Mesenchymal stem cell (in vitro differentiated cells and primary cell): ENCODE measurements at regions not wholly inside any gene's neighbourhood (a gene's known extent, or its start where the extent isn't known, plus 50 kb on each side); places are given as distances from the start of the nearest gene placed in this dataset.

Experiments
- DNase-seq: peaks from one replicate; pipeline ENCODE4 v3.0.0-alpha.2; 2013
- H2AFZ ChIP-seq: one replicate; pipeline ENCODE4 v1.6.1; 2013; ENCODE audit warnings: low read depth, mild to moderate bottlenecking, control low read depth, inconsistent platforms, low read length, moderate library complexity
- H2AK5ac ChIP-seq: 2 replicates; pipeline ENCODE4 v1.6.1; 2013; ENCODE audit warnings: low read length, moderate library complexity, mild to moderate bottlenecking, inconsistent platforms; ENCODE audit not compliant: severe bottlenecking
- H2BK120ac ChIP-seq: one replicate; pipeline ENCODE4 v1.6.1; 2013; ENCODE audit warnings: low read depth, mild to moderate bottlenecking, inconsistent platforms, low read length, moderate library complexity
- H2BK12ac ChIP-seq, 2 experiments: one replicate each; pipeline ENCODE4 v1.6.1; 2013; ENCODE audit warnings: inconsistent platforms in 2 of 2, low read length in 2 of 2, mild to moderate bottlenecking in 2 of 2, moderate library complexity in 2 of 2, control low read depth in 1 of 2
- H2BK15ac ChIP-seq: one replicate; pipeline ENCODE4 v1.6.1; 2013; ENCODE audit warnings: mild to moderate bottlenecking, low read depth, inconsistent platforms; ENCODE audit not compliant: poor library complexity, severe bottlenecking
- H2BK5ac ChIP-seq: 2 replicates; pipeline ENCODE4 v1.6.1; 2013; ENCODE audit warnings: low read depth, mild to moderate bottlenecking, low read length, control low read depth, inconsistent platforms; ENCODE audit not compliant: poor library complexity, severe bottlenecking
- H3K14ac ChIP-seq, 2 experiments: one replicate each; pipeline ENCODE4 v1.6.1; 2013; ENCODE audit warnings: inconsistent platforms in 2 of 2, low read length in 2 of 2, control low read depth in 1 of 2, mild to moderate bottlenecking in 1 of 2, moderate library complexity in 1 of 2
- H3K18ac ChIP-seq, 2 experiments: one replicate each; pipeline ENCODE4 v1.6.1; 2013; ENCODE audit warnings: inconsistent platforms in 2 of 2, low read length in 2 of 2, control low read depth in 1 of 2, low read depth in 1 of 2, mild to moderate bottlenecking in 1 of 2
- H3K23ac ChIP-seq, 2 experiments: one replicate each; pipeline ENCODE4 v1.6.1; 2013; ENCODE audit warnings: inconsistent platforms in 2 of 2, low read length in 2 of 2, mild to moderate bottlenecking in 2 of 2, moderate library complexity in 2 of 2, control low read depth in 1 of 2
- H3K27ac ChIP-seq: 2 replicates; pipeline ENCODE4 v1.5.1; 2013; ENCODE audit warnings: mild to moderate bottlenecking, moderate library complexity, low read length, control low read depth, inconsistent platforms; ENCODE audit not compliant: poor library complexity, severe bottlenecking
- H3K27me3 ChIP-seq, 2 experiments: 2 replicates each; pipeline versions ENCODE4 v1.6.1 to v1.7.0; 2013; ENCODE audit warnings: low read length in 2 of 2, mild to moderate bottlenecking in 2 of 2, moderate library complexity in 2 of 2, control low read depth in 1 of 2, inconsistent platforms in 1 of 2; ENCODE audit not compliant: control insufficient read depth in 1 of 2, insufficient read depth in 1 of 2
- H3K36me3 ChIP-seq, 2 experiments: 2 replicates each; pipeline versions ENCODE4 v1.6.1 to v1.7.0; 2013; ENCODE audit warnings: low read length in 2 of 2, control low read depth in 1 of 2, inconsistent platforms in 1 of 2, low read depth in 1 of 2, mild to moderate bottlenecking in 1 of 2; ENCODE audit not compliant: insufficient read depth in 2 of 2, control insufficient read depth in 1 of 2
- H3K4ac ChIP-seq, 2 experiments: one replicate each; pipeline ENCODE4 v1.6.1; 2013; ENCODE audit warnings: inconsistent platforms in 2 of 2, low read length in 2 of 2, mild to moderate bottlenecking in 2 of 2, moderate library complexity in 2 of 2, control low read depth in 1 of 2, low read depth in 1 of 2
- H3K4me1 ChIP-seq: 2 replicates; pipeline ENCODE4 v1.6.1; 2013; ENCODE audit warnings: low read depth, low read length, control low read depth; ENCODE audit not compliant: control insufficient read depth, insufficient read depth
- H3K4me2 ChIP-seq: 2 replicates; pipeline ENCODE4 v1.6.1; 2013; ENCODE audit warnings: low read length, mild to moderate bottlenecking, inconsistent platforms; ENCODE audit not compliant: poor library complexity, severe bottlenecking
- H3K4me3 ChIP-seq, 2 experiments: 2 replicates each; pipeline versions ENCODE4 v1.5.1 to v1.7.0; 2013; ENCODE audit warnings: low read length in 2 of 2, mild to moderate bottlenecking in 2 of 2, control low read depth in 1 of 2, low read depth in 1 of 2; ENCODE audit not compliant: insufficient read depth in 1 of 2
- H3K79me1 ChIP-seq: replicated peaks from 2 replicates; pipeline ENCODE4 v1.6.1; 2013; ENCODE audit warnings: mild to moderate bottlenecking, control low read depth, low read length, inconsistent platforms; ENCODE audit not compliant: poor library complexity, severe bottlenecking
- H3K9ac ChIP-seq: 2 replicates; pipeline ENCODE4 v1.7.0; 2013; ENCODE audit warnings: mild to moderate bottlenecking, low read length, moderate library complexity
- H3K9me3 ChIP-seq: 2 replicates; pipeline ENCODE4 v1.7.0; 2013; ENCODE audit warnings: mild to moderate bottlenecking, low read length; ENCODE audit not compliant: control insufficient read depth
- H4K8ac ChIP-seq: one replicate; pipeline ENCODE4 v1.6.1; 2013; ENCODE audit warnings: inconsistent platforms, mild to moderate bottlenecking, low read length, moderate library complexity
- H4K91ac ChIP-seq: one replicate; pipeline ENCODE4 v1.6.1; 2013; ENCODE audit warnings: mild to moderate bottlenecking, low read length, inconsistent platforms
- WGBS: methylation state at CpG from one replicate; pipeline ENCODE4 v1.1.7; 2013; ENCODE audit warnings: mixed read lengths; 5-methylcytosine and 5-hydroxymethylcytosine counted together

DNA sequence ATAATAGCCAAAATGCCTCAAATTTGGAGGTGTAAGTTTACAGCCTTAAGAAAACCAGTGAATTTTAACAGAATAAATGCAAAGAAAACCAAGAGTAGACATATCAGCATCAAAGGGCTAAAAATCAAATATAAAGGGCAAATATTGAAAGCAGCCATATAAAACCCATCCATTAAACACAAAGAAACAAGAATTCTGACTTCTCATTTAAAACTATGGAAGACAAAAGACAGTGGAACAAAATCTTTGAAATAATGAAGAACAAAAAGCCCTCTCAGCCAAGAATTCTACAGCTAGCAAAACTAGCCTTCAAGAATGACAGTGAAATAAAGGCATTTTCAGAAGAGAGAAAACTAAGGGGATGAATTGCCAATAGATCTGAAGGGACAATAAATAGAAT lies 91.3 kb upstream of the FST start:
- peaks cover 55% of the 10 kb centered on the region for H3K9me3 ChIP-seq
- H3K27ac ChIP-seq: no peak overlapping the region
- H2BK15ac ChIP-seq: no peak overlapping the region
- H2BK5ac ChIP-seq: no peak overlapping the region
- H3K4me3 ChIP-seq: no peak overlapping the region
- H2AK5ac ChIP-seq: no peak overlapping the region
- no peak for DNase-seq
- H3K79me1 ChIP-seq: no peaks in the 10 kb centered on the region
- no peak overlapping the region for H4K91ac ChIP-seq
- H2BK12ac ChIP-seq: no peak overlapping the region
- no peak overlapping the region for H3K9ac ChIP-seq
- H3K36me3 ChIP-seq: no peaks in the 10 kb centered on the region
- H3K23ac ChIP-seq: no peak overlapping the region
- H4K8ac ChIP-seq: no peak overlapping the region
- no peaks in the 10 kb centered on the region for H3K4me1 ChIP-seq
- no peak overlapping the region for H3K4me2 ChIP-seq
- H3K4ac ChIP-seq: no peak overlapping the region
- no peak overlapping the region for H2AFZ ChIP-seq
- no peaks in the 10 kb centered on the region for H3K27me3 ChIP-seq
- no peak overlapping the region for H2BK120ac ChIP-seq
- no peak overlapping the region for H3K14ac ChIP-seq
- H3K18ac ChIP-seq: no peak overlapping the region

DNA sequence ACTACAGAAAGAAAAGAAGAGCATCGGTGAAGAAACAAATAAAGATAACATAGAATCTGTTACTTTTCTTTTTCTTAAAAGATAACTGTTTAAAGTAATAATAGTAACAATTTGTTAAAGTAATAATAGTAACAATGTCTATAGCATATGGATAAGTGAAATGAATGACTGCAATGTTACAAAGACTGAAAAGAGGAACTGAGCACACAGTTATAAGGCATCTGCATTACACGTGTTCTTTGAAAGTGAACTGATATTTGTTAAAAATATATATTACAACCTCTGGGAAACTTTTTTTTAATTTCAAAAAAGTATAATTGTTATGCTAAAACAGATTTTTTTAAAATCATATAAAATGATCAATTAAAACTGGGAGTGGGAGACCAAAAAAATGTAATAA lies 88.4 kb upstream of the FST start:
- Histone ChIP-seq H3K27ac (no peak overlapping the region), H2AFZ (no peak overlapping the region)
- WGBS: no CpG with 5 or more reads among the region's 2 CpGs

DNA sequence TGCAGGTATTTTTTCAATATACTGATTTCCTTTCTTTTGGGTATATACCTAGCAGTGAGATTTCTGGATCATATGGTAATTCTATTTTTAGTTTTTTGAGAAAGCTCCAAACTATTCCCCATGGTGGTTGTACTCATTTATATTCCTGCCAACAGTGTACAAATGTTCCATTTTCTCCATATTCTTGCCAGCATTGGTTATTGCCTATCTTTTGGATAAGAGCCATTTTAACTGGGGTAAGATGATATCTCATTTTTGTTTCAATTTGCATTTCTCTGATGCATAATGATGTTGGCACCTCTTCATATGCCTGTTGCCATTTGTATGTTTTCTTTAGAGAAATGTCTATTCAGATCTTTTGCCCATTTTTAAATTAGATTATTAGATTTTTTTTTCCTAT lies 85.6 kb upstream of the FST start:
- Histone ChIP-seq H2BK5ac (no peak overlapping the region), H3K14ac (no peak overlapping the region), H3K4me1 (peaks cover 3% of the 10 kb centered on the region), H3K79me1 (no peaks in the 10 kb centered on the region), H3K27ac (no peak overlapping the region), H3K23ac (no peak overlapping the region), H3K4me2 (no peak overlapping the region), H4K8ac (no peak overlapping the region), H2BK12ac (no peak overlapping the region), H2BK120ac (no peak overlapping the region), H2AFZ (no peak overlapping the region), H3K4ac (no peak overlapping the region), H3K27me3 (no peaks in the 10 kb centered on the region), H3K18ac (no peak overlapping the region), H4K91ac (no peak overlapping the region), H3K9me3 (peaks cover 20% of the 10 kb centered on the region), H3K4me3 (no peak overlapping the region), H2BK15ac (no peak overlapping the region), H2AK5ac (no peak overlapping the region), H3K9ac (no peak overlapping the region), H3K36me3 (no peaks in the 10 kb centered on the region)
- DNase-seq: no peak

More for the DNA sequence above, 88.4 kb upstream of the FST start:
- Histone ChIP-seq H3K14ac (no peak overlapping the region), H2BK15ac (no peak overlapping the region), H3K36me3 (no peaks in the 10 kb centered on the region), H2BK120ac (no peak overlapping the region), H3K9me3 (peaks cover 47% of the 10 kb centered on the region), H4K91ac (no peak overlapping the region), H3K79me1 (no peaks in the 10 kb centered on the region), H3K4me2 (no peak overlapping the region), H2BK5ac (no peak overlapping the region), H3K9ac (no peak overlapping the region), H3K27me3 (no peaks in the 10 kb centered on the region), H2AK5ac (no peak overlapping the region), H3K4me1 (no peaks in the 10 kb centered on the region), H3K4ac (no peak overlapping the region), H4K8ac (no peak overlapping the region), H3K4me3 (no peak overlapping the region), H3K18ac (no peak overlapping the region), H2BK12ac (no peak overlapping the region), H3K23ac (no peak overlapping the region)
- no peak for DNase-seq

DNA sequence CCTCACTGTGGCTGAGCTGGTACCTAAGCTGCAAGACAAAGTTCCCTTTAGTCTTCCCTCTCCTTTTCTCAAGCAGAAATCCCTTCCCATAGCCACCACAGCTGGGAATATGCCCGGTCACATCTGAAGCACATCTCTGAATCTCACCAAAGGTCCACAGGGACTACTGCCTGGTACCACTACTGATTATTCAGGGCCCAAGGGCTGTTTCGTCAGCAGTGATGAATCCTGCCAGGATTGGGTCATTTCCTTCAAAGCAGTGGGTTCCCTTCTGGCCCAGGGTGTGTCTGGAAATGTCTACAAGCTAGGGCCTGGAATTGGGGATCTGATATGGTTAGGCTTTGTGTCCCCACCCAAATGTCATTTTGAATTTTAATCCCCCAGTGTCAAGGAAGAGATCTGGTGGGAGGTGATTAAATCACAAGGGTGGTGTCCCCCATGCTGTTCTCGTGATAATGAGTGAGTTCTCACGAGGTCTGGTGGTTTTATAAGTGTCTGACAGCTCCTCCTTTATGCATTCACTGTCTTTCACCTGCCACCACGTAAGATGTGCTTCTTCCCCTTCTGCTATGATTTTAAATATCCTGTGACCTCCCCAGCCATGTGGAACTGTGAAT lies 83.2 kb upstream of the FST start:
- Histone ChIP-seq H3K79me1 (no peaks in the 10 kb centered on the region), H3K14ac (no peak overlapping the region), H3K9me3 (no peaks in the 10 kb centered on the region), H3K18ac (peak overlapping the region in 1 of 2 experiments; percentile 2), H3K23ac (no peak overlapping the region), H3K4me3 (no peak overlapping the region), H3K4me2 (no peak overlapping the region), H3K27ac (no peak overlapping the region), H2BK5ac (no peak overlapping the region), H4K8ac (peak overlapping the region; percentile 14), H3K27me3 (no peaks in the 10 kb centered on the region), H3K36me3 (no peaks in the 10 kb centered on the region), H2AK5ac (no peak overlapping the region), H3K4me1 (peaks cover 3% of the 10 kb centered on the region), H2AFZ (no peak overlapping the region), H3K4ac (no peak overlapping the region), H2BK12ac (peak overlapping the region; percentile 2 to 32), H2BK120ac (no peak overlapping the region), H2BK15ac (peak overlapping the region; percentile 40), H4K91ac (peak overlapping the region; percentile 48), H3K9ac (no peak overlapping the region)
- no peak for DNase-seq
- WGBS: 90% methylated on average over 3 of the region's 5 CpGs
